Activated T-helper 17 cell treated with anti-CD3 and anti-CD28 coated beads, Interleukin-2, amount 50 U/mL, for 72 hours (primary cell): ENCODE measurements at regions not wholly inside any gene's neighbourhood (a gene's known extent, or its start where the extent isn't known, plus 50 kb on each side); places are given as distances from the start of the nearest gene placed in this dataset.

ENCODE experiments used
- ATAC-seq: fragments of 150-1000 bp; cut with Tn5 transposase; replicated peaks from 2 replicates; pipeline ENCODE4 v1.10.0; 2021; ENCODE audit warnings: mild to moderate bottlenecking, moderate library complexity
- H3K27ac Mint-ChIP-seq: one replicate; pipeline ENCODE4 v1.8.0; 2022; ENCODE audit warnings: mixed read lengths
- H3K27me3 Mint-ChIP-seq: one replicate; pipeline ENCODE4 v1.8.0; 2022; ENCODE audit warnings: mixed read lengths
- H3K36me3 Mint-ChIP-seq: one replicate; pipeline ENCODE4 v1.8.0; 2022; ENCODE audit warnings: low read depth, mild to moderate bottlenecking, mixed read lengths
- H3K4me1 Mint-ChIP-seq: one replicate; pipeline ENCODE4 v1.8.0; 2022; ENCODE audit warnings: mixed read lengths
- H3K4me3 Mint-ChIP-seq: one replicate; pipeline ENCODE4 v1.8.0; 2022; ENCODE audit warnings: mild to moderate bottlenecking, mixed read lengths
- H3K9me3 Mint-ChIP-seq: one replicate; pipeline ENCODE4 v1.8.0; 2022; ENCODE audit warnings: mixed read lengths

- Mint-ChIP-seq H3K27me3 (no peaks in the 10 kb centered on the region), H3K4me1 (no peaks in the 10 kb centered on the region), H3K27ac (no peak overlapping the region), H3K4me3 (no peak overlapping the region), H3K9me3 (peaks cover 4% of the 10 kb centered on the region), H3K36me3 (no peaks in the 10 kb centered on the region)
- ATAC-seq: no peak
Observed at GRCh38 chr3:94429517-94429916, 366.7 kb downstream of the NSUN3 start.

- no peak overlapping the region for H3K4me3 Mint-ChIP-seq
- no peaks in the 10 kb centered on the region for H3K9me3 Mint-ChIP-seq
- ATAC-seq: no peak
- H3K4me1 Mint-ChIP-seq: no peaks in the 10 kb centered on the region
- H3K27me3 Mint-ChIP-seq: no peaks in the 10 kb centered on the region
- H3K27ac Mint-ChIP-seq: no peak overlapping the region
- H3K36me3 Mint-ChIP-seq: no peaks in the 10 kb centered on the region
Observed at GRCh38 chr3:94431876-94432570, 369.2 kb downstream of the NSUN3 start.

DNA sequence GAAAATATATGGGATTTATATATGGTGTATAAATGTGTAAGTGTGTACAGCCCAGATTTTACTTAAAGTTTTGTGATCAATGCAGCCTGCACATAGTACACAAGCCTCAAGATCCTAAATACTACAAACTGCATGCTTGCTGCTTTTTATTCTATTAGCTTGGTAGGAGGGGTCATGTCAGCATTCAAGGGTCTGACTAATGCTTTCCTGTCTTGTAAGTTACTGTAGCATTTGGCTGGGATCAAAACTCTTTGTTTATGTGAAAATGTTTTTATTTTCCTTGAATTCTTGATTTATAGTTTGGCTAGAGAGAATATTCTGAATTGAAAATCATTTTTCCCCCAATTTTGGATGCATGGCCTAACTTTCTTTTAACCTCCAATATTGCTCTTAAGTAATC lies 370.9 kb downstream of the NSUN3 start:
- no peaks in the 10 kb centered on the region for H3K36me3 Mint-ChIP-seq
- H3K9me3 Mint-ChIP-seq: peaks cover 8% of the 10 kb centered on the region
- no peak overlapping the region for H3K4me3 Mint-ChIP-seq
- no peaks in the 10 kb centered on the region for H3K27me3 Mint-ChIP-seq
- H3K27ac Mint-ChIP-seq: no peak overlapping the region
- no peak for ATAC-seq
- no peaks in the 10 kb centered on the region for H3K4me1 Mint-ChIP-seq

GRCh38 chr3:94440767-94441493 lies 378.1 kb downstream of the NSUN3 start:
- no peak overlapping the region for H3K4me3 Mint-ChIP-seq
- H3K36me3 Mint-ChIP-seq: no peaks in the 10 kb centered on the region

GRCh38 chr3:94441494-94441847 lies 378.6 kb downstream of the NSUN3 start:
- Mint-ChIP-seq H3K4me3 (no peak overlapping the region), H3K27me3 (no peaks in the 10 kb centered on the region), H3K36me3 (no peaks in the 10 kb centered on the region), H3K9me3 (peaks cover 8% of the 10 kb centered on the region), H3K27ac (no peak overlapping the region), H3K4me1 (no peaks in the 10 kb centered on the region)
- ATAC-seq: no peak

More at GRCh38 chr3:94440767-94441493, 378.1 kb downstream of the NSUN3 start:
- Mint-ChIP-seq H3K9me3 (peaks cover 8% of the 10 kb centered on the region), H3K27ac (no peak overlapping the region), H3K27me3 (no peaks in the 10 kb centered on the region), H3K4me1 (no peaks in the 10 kb centered on the region)
- no peak for ATAC-seq

GRCh38 chr3:94453864-94454263 lies 391.0 kb downstream of the NSUN3 start:
- H3K27me3 Mint-ChIP-seq: no peaks in the 10 kb centered on the region
- H3K4me3 Mint-ChIP-seq: no peak overlapping the region
- no peak overlapping the region for H3K27ac Mint-ChIP-seq
- H3K4me1 Mint-ChIP-seq: no peaks in the 10 kb centered on the region
- H3K9me3 Mint-ChIP-seq: peaks cover 7% of the 10 kb centered on the region
- H3K36me3 Mint-ChIP-seq: no peaks in the 10 kb centered on the region
- no peak for ATAC-seq

DNA sequence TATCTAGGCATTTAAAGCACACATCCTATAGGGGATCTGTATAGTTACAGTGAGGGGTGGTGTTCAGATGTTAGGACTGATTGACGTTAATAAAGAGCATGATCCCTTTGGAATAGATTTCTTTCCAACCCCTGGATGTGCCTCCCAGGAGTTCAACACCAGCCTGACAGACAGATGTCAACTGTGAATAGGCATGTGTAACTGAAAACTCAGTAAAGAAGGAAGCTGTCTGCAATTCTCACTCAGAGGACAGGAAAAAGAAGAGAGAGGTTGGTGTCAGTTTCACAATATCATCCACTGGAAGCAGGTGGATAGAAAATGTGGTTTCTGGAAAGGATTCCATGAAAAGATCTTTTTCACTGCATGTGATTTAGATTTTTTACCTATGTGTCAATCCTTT lies 396.3 kb downstream of the NSUN3 start:
- no peak overlapping the region for H3K4me3 Mint-ChIP-seq

DNA sequence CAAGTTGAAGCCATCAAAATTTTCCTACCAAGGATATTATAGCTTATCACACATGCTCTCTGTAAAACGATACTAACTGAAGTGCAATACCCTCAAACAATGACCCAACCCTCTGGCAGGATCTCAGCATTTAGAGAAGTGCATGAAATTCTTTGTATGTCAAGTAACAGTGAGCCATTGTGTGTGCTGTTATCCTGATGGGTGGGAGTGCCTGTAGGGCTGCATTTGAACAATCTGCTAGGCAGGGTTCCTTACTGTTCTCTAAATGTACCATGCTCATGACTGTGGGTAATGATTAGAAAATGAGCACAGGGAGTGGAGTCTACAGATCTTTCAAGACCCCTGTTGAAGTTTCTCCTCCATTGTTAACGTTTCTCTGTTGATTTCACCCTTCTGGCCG lies 398.1 kb downstream of the NSUN3 start:
- Mint-ChIP-seq H3K4me1 (no peaks in the 10 kb centered on the region), H3K36me3 (no peaks in the 10 kb centered on the region), H3K4me3 (no peak overlapping the region), H3K27me3 (no peaks in the 10 kb centered on the region), H3K27ac (no peak overlapping the region), H3K9me3 (peaks cover 10% of the 10 kb centered on the region)
- ATAC-seq: no peak

More for the DNA sequence above, 396.3 kb downstream of the NSUN3 start:
- H3K9me3 Mint-ChIP-seq: peaks cover 9% of the 10 kb centered on the region
- H3K27me3 Mint-ChIP-seq: no peaks in the 10 kb centered on the region
- H3K27ac Mint-ChIP-seq: no peak overlapping the region
- H3K4me1 Mint-ChIP-seq: no peaks in the 10 kb centered on the region
- no peak for ATAC-seq
- no peaks in the 10 kb centered on the region for H3K36me3 Mint-ChIP-seq

GRCh38 chr3:94462931-94463330 lies 400.1 kb downstream of the NSUN3 start:
- Mint-ChIP-seq H3K4me3 (no peak overlapping the region), H3K27ac (no peak overlapping the region), H3K4me1 (no peaks in the 10 kb centered on the region), H3K36me3 (no peaks in the 10 kb centered on the region), H3K27me3 (no peaks in the 10 kb centered on the region), H3K9me3 (peaks cover 10% of the 10 kb centered on the region)
- ATAC-seq: no peak

DNA sequence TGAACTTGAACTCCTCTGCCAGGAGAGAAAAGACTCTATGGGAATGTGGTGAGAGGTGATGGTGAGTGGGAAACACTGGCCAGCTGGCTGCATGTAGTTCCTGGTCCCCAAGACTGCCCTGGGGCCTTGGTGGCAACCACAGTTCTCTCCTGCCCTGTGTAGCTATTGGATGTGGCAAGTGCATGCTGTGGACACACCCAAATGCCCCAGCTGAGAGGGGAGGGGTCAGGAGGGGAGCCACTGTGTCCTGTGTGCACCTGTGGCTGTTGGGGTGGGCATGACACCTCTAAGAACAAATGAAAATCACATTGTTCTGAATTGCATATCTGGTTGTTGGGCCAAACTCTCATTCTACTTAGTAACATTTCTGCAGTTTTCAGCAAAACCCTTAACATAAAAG lies 409.6 kb downstream of the NSUN3 start:
- H3K9me3 Mint-ChIP-seq: peaks cover 12% of the 10 kb centered on the region
- H3K27ac Mint-ChIP-seq: no peak overlapping the region
- no peak overlapping the region for H3K4me3 Mint-ChIP-seq
- H3K36me3 Mint-ChIP-seq: no peaks in the 10 kb centered on the region
- H3K4me1 Mint-ChIP-seq: no peaks in the 10 kb centered on the region
- ATAC-seq: no peak
- H3K27me3 Mint-ChIP-seq: no peaks in the 10 kb centered on the region

GRCh38 chr3:94481226-94481898 lies 418.5 kb downstream of the NSUN3 start:
- H3K27ac Mint-ChIP-seq: no peak overlapping the region
- H3K27me3 Mint-ChIP-seq: no peaks in the 10 kb centered on the region
- H3K9me3 Mint-ChIP-seq: no peaks in the 10 kb centered on the region
- no peaks in the 10 kb centered on the region for H3K4me1 Mint-ChIP-seq
- no peak overlapping the region for H3K4me3 Mint-ChIP-seq
- H3K36me3 Mint-ChIP-seq: no peaks in the 10 kb centered on the region
- ATAC-seq: no peak

DNA sequence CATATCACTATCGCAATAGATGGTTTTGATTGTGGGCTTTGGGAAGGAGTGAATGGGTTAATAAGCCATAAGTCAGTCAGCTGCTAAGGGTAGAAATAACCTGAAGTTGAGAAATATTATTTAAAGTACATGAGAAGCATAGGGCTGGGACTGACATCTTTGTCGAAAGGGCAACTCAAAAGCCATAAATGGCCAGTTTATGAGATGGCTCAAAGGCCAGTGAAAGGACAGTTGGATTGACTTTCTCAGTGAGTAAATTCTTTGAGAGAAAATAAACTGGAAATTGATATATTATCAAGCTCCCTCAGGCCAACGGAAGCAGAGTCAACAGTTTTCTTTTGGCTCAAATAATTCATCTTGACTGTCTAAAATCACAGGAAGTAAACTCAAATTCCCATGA lies 419.8 kb downstream of the NSUN3 start:
- Mint-ChIP-seq H3K27ac (no peak overlapping the region), H3K4me3 (no peak overlapping the region), H3K27me3 (no peaks in the 10 kb centered on the region), H3K9me3 (no peaks in the 10 kb centered on the region), H3K4me1 (no peaks in the 10 kb centered on the region), H3K36me3 (no peaks in the 10 kb centered on the region)
- ATAC-seq: no peak

DNA sequence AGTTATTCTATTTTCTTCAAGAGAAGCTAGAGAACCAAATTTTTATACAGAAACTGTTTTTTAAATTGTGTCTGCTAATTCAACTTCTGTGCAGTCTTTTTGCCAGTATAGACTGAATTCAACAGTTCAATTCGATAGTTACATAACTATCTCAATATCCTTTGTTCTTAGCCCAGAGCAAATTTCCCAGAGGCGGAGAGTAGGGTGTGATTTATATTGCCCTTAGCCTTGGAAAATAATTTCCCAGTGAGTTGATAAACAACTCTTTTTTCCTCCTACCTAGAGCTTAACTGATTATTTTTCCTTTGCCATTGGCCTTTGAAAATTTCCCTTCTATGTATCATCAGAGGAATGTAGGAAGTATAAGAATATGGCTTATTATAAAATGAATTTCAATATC lies 420.5 kb downstream of the NSUN3 start:
- no peak for ATAC-seq
- Mint-ChIP-seq H3K36me3 (no peaks in the 10 kb centered on the region), H3K27me3 (no peaks in the 10 kb centered on the region), H3K9me3 (no peaks in the 10 kb centered on the region), H3K27ac (no peak overlapping the region), H3K4me1 (no peaks in the 10 kb centered on the region), H3K4me3 (no peak overlapping the region)

- Mint-ChIP-seq H3K9me3 (peaks cover 10% of the 10 kb centered on the region), H3K27ac (no peak overlapping the region), H3K4me3 (no peak overlapping the region), H3K4me1 (no peaks in the 10 kb centered on the region), H3K27me3 (no peaks in the 10 kb centered on the region), H3K36me3 (no peaks in the 10 kb centered on the region)
- ATAC-seq: no peak
Observed at GRCh38 chr3:94494992-94495391, 432.1 kb downstream of the NSUN3 start.

DNA sequence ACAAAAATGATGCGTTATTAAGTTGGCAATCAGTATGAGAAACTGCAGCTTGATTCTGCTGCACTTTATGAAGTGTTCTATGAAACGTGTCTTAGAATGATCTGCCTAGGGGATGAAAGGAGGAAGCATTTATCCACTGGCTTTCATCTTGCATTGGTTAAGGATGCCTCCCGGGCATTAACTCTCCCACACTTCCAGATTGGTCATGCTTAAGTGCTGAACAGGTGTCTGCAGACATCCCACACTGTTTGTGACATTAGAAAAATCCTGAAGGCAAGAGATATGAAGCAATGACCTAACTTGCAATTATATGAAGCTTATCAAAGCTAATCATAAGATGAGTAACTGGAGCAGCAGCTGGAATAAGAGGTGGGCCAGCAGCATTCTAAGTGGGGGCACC lies 437.3 kb downstream of the NSUN3 start:
- no peak overlapping the region for H3K27ac Mint-ChIP-seq
- H3K9me3 Mint-ChIP-seq: peaks cover 10% of the 10 kb centered on the region
- no peaks in the 10 kb centered on the region for H3K36me3 Mint-ChIP-seq
- no peak overlapping the region for H3K4me3 Mint-ChIP-seq
- H3K4me1 Mint-ChIP-seq: no peaks in the 10 kb centered on the region
- H3K27me3 Mint-ChIP-seq: no peaks in the 10 kb centered on the region
- ATAC-seq: no peak
